Stimulated activated naive CD8-positive, alpha-beta T cell treated with anti-CD3 and anti-CD28 coated beads, Interleukin-15, Interleukin-2, amounts not matched to agents 100 ng/mL and 50 ng/mL, for 24 hours (primary cell): ENCODE measurements at regions not wholly inside any gene's neighbourhood (a gene's known extent, or its start where the extent isn't known, plus 50 kb on each side); places are given as distances from the start of the nearest gene placed in this dataset.

ENCODE experiments used
- H3K27ac Mint-ChIP-seq: one replicate; pipeline ENCODE4 v1.8.0; 2021; ENCODE audit warnings: mild to moderate bottlenecking, mixed read lengths
- H3K27me3 Mint-ChIP-seq: one replicate; pipeline ENCODE4 v1.8.0; 2021; ENCODE audit warnings: mixed read lengths
- H3K36me3 Mint-ChIP-seq: one replicate; pipeline ENCODE4 v1.8.0; 2021; ENCODE audit warnings: low read depth, mixed read lengths
- H3K4me1 Mint-ChIP-seq: one replicate; pipeline ENCODE4 v1.8.0; 2021; ENCODE audit warnings: low read depth, mixed read lengths
- H3K4me3 Mint-ChIP-seq: one replicate; pipeline ENCODE4 v1.8.0; 2021; ENCODE audit warnings: mild to moderate bottlenecking, mixed read lengths
- H3K9me3 Mint-ChIP-seq: one replicate; pipeline ENCODE4 v1.8.0; 2021; ENCODE audit warnings: mixed read lengths

GRCh38 chr13:34003656-34004055 is 185.7 kb downstream of the RFC3 start:
- no peaks in the 10 kb centered on the region for H3K27me3 Mint-ChIP-seq
- H3K27ac Mint-ChIP-seq, result no peak overlapping the region
- H3K36me3 Mint-ChIP-seq, result no peaks in the 10 kb centered on the region

DNA sequence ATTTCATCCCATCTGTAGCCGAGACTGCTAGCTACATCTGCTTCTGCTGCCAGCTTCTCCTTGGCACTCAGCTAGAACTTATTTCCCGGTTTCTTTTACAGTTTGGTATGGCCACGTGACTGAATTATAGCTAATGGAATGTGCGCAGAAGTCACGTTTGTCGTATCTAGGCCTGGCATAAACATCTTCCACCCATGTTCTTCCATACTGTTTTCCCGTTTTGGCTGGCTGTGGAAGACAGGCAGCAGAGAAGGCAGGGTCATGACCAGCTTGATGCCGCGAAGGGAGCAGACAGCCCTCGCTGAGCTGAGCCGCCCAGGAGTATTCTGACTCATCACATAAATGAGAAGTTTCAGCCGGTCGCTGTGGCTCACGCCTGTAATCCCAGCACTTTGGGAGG is 186.7 kb downstream of the RFC3 start:
- Mint-ChIP-seq H3K36me3 (no peaks in the 10 kb centered on the region), H3K4me3 (no peak overlapping the region), H3K9me3 (no peaks in the 10 kb centered on the region), H3K27me3 (no peaks in the 10 kb centered on the region), H3K4me1 (no peaks in the 10 kb centered on the region), H3K27ac (no peak overlapping the region)

More at GRCh38 chr13:34003656-34004055, 185.7 kb downstream of the RFC3 start:
- no peak overlapping the region for H3K4me3 Mint-ChIP-seq
- no peaks in the 10 kb centered on the region for H3K4me1 Mint-ChIP-seq
- H3K9me3 Mint-ChIP-seq, result no peaks in the 10 kb centered on the region

- no peak overlapping the region for H3K27ac Mint-ChIP-seq
- no peaks in the 10 kb centered on the region for H3K27me3 Mint-ChIP-seq
- no peak overlapping the region for H3K4me3 Mint-ChIP-seq
- no peaks in the 10 kb centered on the region for H3K36me3 Mint-ChIP-seq
- no peaks in the 10 kb centered on the region for H3K9me3 Mint-ChIP-seq
- H3K4me1 Mint-ChIP-seq, result no peaks in the 10 kb centered on the region
Measured at GRCh38 chr13:34006011-34006410, 188.1 kb downstream of the RFC3 start.

DNA sequence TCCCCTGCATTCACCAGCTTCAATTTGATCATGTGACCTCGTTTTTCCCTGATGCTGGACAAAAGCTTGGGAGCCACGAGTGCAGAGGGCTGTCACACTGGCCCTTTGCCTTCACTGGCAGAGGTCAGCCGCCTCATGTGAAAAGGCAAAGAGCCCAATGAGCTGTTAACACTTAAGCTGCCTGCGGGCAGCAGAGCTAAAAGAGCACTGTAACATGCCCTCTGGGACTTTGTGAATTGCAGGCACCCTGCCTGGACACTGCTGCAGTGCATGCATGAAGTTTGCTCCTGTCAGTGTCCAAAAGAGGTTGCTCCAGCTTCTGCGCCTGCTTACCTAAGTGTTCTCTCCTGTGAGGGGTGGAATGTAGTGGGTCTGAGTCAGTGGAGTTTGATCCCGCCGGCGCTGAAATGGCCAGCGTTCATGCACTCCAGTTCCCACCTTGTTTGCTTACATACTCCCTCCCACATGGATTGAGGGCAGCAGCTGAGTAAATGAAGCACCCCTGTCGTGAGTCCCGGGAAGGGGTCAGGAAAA is 193.7 kb downstream of the RFC3 start:
- H3K27me3 Mint-ChIP-seq, result peaks cover 7% of the 10 kb centered on the region
- H3K9me3 Mint-ChIP-seq, result no peaks in the 10 kb centered on the region
- H3K27ac Mint-ChIP-seq, result no peak overlapping the region
- H3K4me3 Mint-ChIP-seq, result no peak overlapping the region
- no peaks in the 10 kb centered on the region for H3K4me1 Mint-ChIP-seq
- no peaks in the 10 kb centered on the region for H3K36me3 Mint-ChIP-seq

DNA sequence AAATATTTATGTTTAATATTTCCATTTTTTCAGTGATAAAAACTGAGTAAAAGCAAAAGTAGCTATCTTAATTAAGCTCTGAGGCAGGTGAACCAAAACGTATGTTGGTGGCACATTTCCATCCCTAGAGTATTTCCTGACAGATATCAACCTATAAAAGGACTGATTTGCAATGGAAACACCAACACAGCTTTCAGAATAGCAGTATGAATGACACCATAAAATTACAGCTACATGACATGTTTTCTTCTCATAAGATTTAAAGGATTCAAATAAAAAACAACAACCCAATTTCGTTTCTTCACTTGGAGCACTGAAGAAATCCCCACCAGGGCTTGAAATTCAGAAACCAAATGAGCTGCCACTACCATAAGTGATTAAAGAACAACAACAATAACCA is 194.4 kb downstream of the RFC3 start:
- H3K4me3 Mint-ChIP-seq, result no peak overlapping the region
- H3K4me1 Mint-ChIP-seq, result no peaks in the 10 kb centered on the region
- no peaks in the 10 kb centered on the region for H3K36me3 Mint-ChIP-seq
- H3K27ac Mint-ChIP-seq, result no peak overlapping the region
- peaks cover 7% of the 10 kb centered on the region for H3K27me3 Mint-ChIP-seq
- no peaks in the 10 kb centered on the region for H3K9me3 Mint-ChIP-seq

DNA sequence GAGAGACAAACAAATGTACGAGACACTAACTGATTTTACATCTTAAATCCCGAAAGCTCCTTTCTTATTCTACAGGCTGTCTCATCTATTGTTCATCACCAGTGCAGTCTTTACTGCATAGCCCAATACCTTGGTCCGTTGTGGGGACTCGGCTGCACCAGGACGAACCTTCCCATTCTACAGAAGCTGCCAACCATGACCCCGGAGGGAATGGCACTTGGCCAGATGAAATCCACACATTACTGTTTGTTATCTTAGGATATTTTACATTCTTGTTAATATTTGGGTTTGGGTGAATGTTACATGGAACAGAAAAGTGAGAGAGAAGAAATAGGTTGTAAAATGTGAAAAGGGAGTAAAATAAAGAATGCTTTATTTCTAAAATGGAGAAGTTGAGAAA is 195.1 kb downstream of the RFC3 start:
- Mint-ChIP-seq H3K27me3 (peaks cover 7% of the 10 kb centered on the region), H3K4me3 (no peak overlapping the region), H3K4me1 (no peaks in the 10 kb centered on the region), H3K36me3 (no peaks in the 10 kb centered on the region), H3K27ac (no peak overlapping the region), H3K9me3 (no peaks in the 10 kb centered on the region)

DNA sequence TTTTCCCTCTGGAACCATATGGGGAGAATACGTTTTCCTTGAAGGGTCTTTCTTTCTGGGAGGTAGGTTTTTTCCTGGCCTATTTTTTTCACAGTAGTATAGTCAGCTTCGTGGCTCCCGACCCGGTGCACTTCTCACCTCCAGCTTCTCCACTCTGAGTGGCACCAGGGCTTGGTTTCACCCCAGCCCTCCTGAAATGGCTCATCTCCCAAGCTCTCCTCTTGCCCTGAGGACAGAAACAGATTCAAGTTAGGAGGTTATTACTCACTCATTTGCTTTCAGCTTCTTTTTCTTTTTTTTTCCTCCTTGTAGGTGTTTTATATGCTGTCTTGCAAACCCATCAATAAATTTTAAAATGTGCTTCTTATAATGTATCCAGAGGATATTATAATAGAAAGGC is 199.3 kb downstream of the RFC3 start:
- Mint-ChIP-seq H3K36me3 (no peaks in the 10 kb centered on the region), H3K4me3 (no peak overlapping the region), H3K27me3 (peaks cover 7% of the 10 kb centered on the region), H3K27ac (no peak overlapping the region), H3K9me3 (peaks cover 9% of the 10 kb centered on the region), H3K4me1 (no peaks in the 10 kb centered on the region)

- H3K4me1 Mint-ChIP-seq, result no peaks in the 10 kb centered on the region
- H3K9me3 Mint-ChIP-seq, result peaks cover 9% of the 10 kb centered on the region
- H3K36me3 Mint-ChIP-seq, result no peaks in the 10 kb centered on the region
- no peak overlapping the region for H3K27ac Mint-ChIP-seq
- H3K4me3 Mint-ChIP-seq, result no peak overlapping the region
- no peaks in the 10 kb centered on the region for H3K27me3 Mint-ChIP-seq
Measured at GRCh38 chr13:34019870-34020269, 201.9 kb downstream of the RFC3 start.

DNA sequence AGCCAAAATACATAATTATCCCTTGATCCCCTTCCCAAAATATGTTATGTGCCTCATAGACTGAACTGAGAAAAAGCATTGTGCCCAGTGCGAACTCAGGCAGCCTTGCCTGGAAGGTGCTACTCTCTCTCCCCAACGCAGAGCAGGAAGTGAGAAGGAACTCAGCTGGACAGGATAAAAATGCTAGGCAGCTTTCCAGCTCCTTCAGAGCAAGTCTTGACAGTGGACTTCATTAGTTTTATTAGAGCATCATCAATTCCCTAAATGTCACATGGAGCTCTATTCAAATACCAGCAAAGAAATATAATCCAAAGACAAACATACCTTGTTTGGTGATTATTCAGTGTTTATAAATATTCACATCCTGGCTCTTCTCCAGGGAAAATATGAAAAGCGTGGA is 202.4 kb downstream of the RFC3 start:
- H3K27me3 Mint-ChIP-seq, result no peaks in the 10 kb centered on the region
- no peaks in the 10 kb centered on the region for H3K36me3 Mint-ChIP-seq
- peaks cover 9% of the 10 kb centered on the region for H3K9me3 Mint-ChIP-seq
- no peak overlapping the region for H3K27ac Mint-ChIP-seq
- no peak overlapping the region for H3K4me3 Mint-ChIP-seq
- H3K4me1 Mint-ChIP-seq, result no peaks in the 10 kb centered on the region

- H3K36me3 Mint-ChIP-seq, result no peaks in the 10 kb centered on the region
- H3K4me1 Mint-ChIP-seq, result no peaks in the 10 kb centered on the region
- H3K4me3 Mint-ChIP-seq, result no peak overlapping the region
- no peak overlapping the region for H3K27ac Mint-ChIP-seq
- H3K27me3 Mint-ChIP-seq, result no peaks in the 10 kb centered on the region
- peaks cover 9% of the 10 kb centered on the region for H3K9me3 Mint-ChIP-seq
Measured at GRCh38 chr13:34021619-34022018, 203.7 kb downstream of the RFC3 start.

DNA sequence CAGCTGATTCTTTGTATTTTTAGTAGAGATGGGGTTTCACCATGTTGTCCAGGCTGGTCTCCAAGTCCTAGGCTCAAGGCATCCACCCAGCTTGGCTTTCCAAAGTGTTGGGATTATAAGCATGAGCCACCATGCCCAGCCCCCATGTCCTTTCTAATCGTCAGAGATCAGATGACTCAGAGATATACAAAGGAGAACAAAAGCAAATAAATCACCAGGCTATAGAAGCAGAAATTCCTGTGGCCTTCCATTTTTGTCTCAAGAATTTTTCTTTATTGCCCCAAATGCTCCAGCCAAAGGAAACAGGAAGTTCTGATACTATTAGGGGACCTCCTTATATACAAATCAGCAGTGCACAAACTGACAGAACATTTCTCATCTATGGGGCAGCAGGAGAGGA is 207.8 kb downstream of the RFC3 start:
- H3K4me1 Mint-ChIP-seq, result no peaks in the 10 kb centered on the region
- H3K27ac Mint-ChIP-seq, result no peak overlapping the region
- no peaks in the 10 kb centered on the region for H3K27me3 Mint-ChIP-seq
- no peak overlapping the region for H3K4me3 Mint-ChIP-seq
- no peaks in the 10 kb centered on the region for H3K36me3 Mint-ChIP-seq
- H3K9me3 Mint-ChIP-seq, result peaks cover 15% of the 10 kb centered on the region

- Mint-ChIP-seq H3K36me3 (no peaks in the 10 kb centered on the region), H3K27ac (no peak overlapping the region), H3K27me3 (no peaks in the 10 kb centered on the region), H3K9me3 (peaks cover 15% of the 10 kb centered on the region), H3K4me3 (no peak overlapping the region), H3K4me1 (no peaks in the 10 kb centered on the region)
Measured at GRCh38 chr13:34026308-34026707, 208.4 kb downstream of the RFC3 start.

- Mint-ChIP-seq H3K36me3 (no peaks in the 10 kb centered on the region), H3K4me3 (no peak overlapping the region)
Measured at GRCh38 chr13:34028496-34029442, 210.8 kb downstream of the RFC3 start.

DNA sequence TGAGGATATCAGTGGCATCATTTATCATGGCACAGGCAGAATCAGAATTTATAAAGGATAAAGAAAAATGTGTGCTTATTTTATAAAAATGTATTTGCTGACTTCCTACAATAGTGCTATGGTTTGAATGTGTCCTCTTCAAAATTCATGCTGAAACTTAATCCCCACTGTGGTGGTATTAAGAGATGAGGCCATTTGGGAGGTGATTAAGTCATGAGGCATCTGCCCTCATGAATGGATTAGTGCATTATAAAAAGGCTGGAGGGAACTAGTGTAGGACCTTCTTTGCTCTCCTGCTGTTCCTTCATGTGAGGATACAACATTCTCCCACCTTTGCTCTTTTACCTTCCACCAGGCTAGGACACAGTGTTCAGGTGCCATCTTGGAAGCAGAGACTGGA is 212.8 kb downstream of the RFC3 start:
- Mint-ChIP-seq H3K4me3 (no peak overlapping the region), H3K27ac (no peak overlapping the region), H3K4me1 (no peaks in the 10 kb centered on the region), H3K9me3 (peaks cover 9% of the 10 kb centered on the region), H3K36me3 (no peaks in the 10 kb centered on the region), H3K27me3 (no peaks in the 10 kb centered on the region)

More at GRCh38 chr13:34028496-34029442, 210.8 kb downstream of the RFC3 start:
- Mint-ChIP-seq H3K27me3 (no peaks in the 10 kb centered on the region), H3K4me1 (no peaks in the 10 kb centered on the region), H3K27ac (no peak overlapping the region), H3K9me3 (peaks cover 9% of the 10 kb centered on the region)

DNA sequence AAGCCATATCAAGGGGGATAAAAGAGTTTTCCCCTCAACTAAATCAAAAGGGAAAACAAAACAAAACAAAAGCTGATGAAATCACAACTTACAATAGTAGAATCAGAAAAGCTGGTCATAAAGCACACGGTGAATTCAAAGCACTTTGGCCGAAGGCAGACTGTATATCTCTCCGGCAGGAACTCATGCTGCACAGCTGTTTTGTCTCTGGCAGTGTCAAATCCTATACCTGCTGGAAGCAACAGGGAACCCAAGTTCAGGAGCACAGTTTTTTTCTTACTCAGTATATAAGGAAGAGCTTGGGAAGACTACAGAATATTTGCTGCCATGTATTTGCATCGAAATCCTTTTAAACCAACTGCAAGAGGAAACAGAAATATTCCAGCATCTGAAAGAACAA is 213.7 kb downstream of the RFC3 start:
- Mint-ChIP-seq H3K27ac (no peak overlapping the region), H3K36me3 (no peaks in the 10 kb centered on the region), H3K27me3 (no peaks in the 10 kb centered on the region), H3K4me3 (no peak overlapping the region), H3K4me1 (no peaks in the 10 kb centered on the region), H3K9me3 (peaks cover 12% of the 10 kb centered on the region)

DNA sequence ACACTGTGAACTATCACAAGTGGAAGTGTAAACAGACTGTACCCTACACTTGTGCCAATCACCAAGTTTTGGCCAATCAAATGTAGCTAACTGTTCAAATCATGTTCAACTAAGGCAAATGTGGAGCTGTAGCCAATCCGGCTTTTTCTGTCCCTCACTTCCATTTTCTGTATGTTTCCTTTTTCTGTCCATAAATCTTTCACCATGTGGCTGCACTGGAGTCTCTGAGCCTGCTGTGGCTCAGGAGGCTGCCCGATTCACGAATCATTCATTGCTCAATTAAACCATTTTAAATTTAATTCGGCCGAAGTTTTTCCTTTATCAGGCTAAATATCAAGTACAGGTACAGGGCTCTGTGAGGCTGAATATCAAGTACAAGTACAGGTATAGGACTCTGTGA is 216.5 kb downstream of the RFC3 start:
- Mint-ChIP-seq H3K27ac (no peak overlapping the region), H3K4me1 (no peaks in the 10 kb centered on the region), H3K27me3 (no peaks in the 10 kb centered on the region), H3K36me3 (no peaks in the 10 kb centered on the region), H3K4me3 (no peak overlapping the region), H3K9me3 (peaks cover 11% of the 10 kb centered on the region)
